HT1080 (cell line): ENCODE measurements at regions not wholly inside any gene's neighbourhood (a gene's known extent, or its start where the extent isn't known, plus 50 kb on each side); places are given as distances from the start of the nearest gene placed in this dataset.
"Not testable (repeated sequence)": the region's sequence is repeated elsewhere in the genome, so short reads cannot be mapped to it uniquely, and the experiment has no call there.

Experiments used
- DNase-seq: peaks from one replicate; pipeline ENCODE4 v3.0.0-alpha.2; 2015; ENCODE audit warnings: low read depth

DNA sequence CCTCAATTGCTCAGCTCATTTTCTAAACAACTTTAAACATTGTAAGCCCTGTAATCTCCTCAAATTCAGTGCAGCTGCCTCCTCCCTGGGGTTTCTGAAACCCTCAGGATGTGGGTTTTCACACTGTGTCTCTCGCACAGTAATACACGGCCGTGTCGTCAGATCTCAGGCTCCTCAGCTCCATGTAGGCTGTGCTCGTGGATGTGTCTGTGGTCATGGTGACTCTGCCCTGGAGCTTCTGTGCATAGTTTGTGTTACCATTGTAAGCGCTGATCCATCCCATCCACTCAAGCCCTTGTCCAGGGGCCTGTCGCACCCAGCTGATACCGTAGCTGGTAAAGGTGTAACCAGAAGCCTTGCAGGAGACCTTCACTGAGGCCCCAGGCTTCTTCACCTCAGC is 658.4 kb downstream of the TMEM121 start:
- not testable (repeated sequence) for DNase-seq

GRCh38 chr14:106185174-106185836 is 658.9 kb downstream of the TMEM121 start:
- DNase-seq: not testable (repeated sequence)

DNA sequence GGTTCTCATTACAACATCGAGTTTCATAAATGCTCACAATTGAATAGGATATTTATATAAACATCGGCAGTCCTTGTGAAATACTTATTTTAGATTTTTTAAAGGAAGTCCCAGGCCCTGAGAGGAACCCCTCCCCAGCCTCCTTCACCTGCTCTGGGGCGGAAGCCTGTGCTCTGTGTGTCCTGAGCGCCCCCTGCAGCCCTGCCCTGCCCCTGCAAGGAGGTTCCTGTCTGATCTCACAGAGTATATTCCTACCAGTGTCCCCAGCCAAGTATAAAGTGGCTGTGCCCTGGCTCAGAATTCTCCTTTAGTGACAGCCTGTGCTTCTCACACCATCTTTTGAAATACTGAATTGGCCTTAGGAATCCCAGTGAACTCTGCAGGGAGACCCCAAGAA is 659.5 kb downstream of the TMEM121 start:
- DNase-seq: no peak

DNA sequence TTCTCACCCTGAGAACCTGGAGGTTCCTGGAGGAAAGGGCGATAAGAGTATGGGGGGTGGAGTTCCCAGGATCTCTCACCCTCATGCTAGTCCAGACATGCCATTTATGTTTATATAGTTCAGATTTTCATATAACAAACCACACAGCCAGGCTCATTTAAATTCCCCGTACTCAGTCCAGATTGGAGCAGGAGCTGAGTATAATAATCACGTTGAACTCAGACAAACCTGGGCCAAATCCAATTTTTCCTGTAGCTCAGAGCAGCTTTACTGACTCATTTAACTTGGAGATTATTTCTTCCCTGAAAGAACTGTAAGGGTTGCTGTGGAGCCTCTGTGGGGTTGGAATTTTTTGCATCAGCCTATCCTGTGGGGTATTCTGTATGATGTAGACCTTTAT is 660.8 kb downstream of the TMEM121 start:
- DNase-seq: no peak

DNA sequence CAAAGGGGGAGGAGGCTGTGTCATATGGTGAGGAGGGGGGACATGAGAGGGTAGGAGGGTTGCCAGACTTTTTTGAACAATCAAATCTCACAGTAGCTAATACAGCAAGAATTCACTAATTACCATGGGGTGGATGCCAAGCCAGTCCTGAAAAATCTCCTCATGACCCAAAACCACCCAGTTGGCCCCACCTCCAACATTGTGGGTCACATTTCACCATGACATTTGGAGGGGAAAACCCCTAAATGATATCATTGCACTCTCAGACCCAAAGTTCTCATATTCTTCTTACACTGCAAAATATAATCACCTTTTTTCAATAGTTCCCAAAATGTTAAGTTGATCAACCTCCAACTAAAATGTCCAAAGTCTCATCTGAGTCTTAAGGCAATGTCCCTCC is 666.3 kb downstream of the TMEM121 start:
- DNase-seq: not testable (repeated sequence)

- not testable (repeated sequence) for DNase-seq
Observed at GRCh38 chr14:106196459-106196858, 670.1 kb downstream of the TMEM121 start.

DNA sequence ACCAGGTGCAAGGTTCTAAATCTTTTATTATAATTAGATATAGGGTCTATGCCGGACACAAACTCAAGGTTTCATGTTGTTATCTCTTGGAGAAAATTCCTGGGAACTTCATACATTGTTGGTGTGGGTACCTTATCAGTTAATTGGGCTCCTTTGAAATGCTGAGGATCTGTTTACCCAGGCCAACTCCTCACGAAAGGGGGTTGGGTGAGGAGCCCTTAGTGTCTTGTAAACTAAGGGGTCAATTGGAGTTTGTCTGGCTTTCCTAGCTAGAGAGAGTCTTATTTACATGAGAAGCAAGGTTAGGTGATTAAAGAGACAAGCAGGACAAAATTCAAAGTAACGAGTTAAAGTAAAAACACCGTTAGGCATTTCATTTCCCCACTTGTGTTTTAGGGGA is 670.9 kb downstream of the TMEM121 start:
- not testable (repeated sequence) for DNase-seq

GRCh38 chr14:106199097-106199496 is 672.7 kb downstream of the TMEM121 start:
- no peak for DNase-seq

GRCh38 chr14:106200541-106201315 is 674.3 kb downstream of the TMEM121 start:
- no peak for DNase-seq

GRCh38 chr14:106201376-106201775 is 675.0 kb downstream of the TMEM121 start:
- no peak for DNase-seq

DNA sequence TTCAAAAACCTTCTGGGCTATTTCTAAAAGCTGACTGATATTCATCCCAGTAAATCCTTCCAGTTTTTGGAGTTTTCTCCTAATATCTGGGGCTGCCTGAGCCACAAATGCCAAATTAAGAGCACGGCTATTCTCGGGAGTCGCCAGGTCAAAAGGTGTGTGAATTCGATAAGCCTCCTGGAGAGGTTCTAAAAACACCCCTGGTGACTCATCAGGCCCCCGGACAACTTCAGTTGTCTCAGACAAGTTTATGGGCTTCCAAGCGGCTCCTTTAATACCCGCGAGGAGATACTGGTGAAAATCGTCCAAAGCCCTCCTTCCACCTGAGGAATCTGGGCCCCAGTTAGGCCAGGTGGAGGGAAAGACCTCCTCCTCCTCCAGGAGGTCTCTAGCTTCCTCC is 677.1 kb downstream of the TMEM121 start:
- DNase-seq: no peak

GRCh38 chr14:106204063-106204462 is 677.7 kb downstream of the TMEM121 start:
- no peak for DNase-seq

DNA sequence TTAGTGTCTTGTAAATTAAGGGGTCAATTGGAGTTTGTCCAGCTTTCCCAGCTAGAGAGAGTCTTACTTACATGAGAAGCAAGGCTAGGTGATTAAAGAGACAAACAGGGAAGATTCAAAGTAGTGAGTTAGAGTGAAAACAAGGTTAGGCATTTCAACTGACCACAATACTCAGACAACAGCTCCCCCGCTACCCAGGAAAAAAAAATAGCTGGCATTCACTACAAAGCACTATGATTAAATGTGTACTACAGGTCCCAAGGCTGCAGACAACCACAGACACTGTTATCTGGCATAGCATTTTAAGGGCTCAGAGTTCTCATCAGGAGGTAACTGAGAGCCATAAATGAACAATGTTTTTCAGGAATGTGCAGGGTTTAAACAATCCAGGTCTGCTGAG is 680.9 kb downstream of the TMEM121 start:
- DNase-seq: no peak

DNA sequence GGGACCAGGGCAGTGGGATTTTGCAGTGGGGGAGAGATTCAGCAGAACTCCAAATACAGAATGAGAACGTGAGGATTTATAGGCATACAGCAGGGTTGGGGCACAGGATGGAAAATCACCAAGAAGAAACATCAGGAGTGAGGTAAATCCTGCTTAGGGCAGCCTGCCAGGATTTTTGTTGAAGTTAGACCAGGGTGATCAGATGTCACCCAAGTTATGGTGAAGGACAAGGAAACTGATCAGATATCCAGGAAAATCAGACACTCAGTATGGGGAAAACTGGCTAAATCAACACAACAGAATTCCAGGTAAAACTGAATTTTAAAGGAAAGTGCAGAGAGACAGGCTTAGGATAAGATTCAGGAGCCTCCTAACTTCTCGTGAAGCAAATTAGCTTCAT is 682.4 kb downstream of the TMEM121 start:
- DNase-seq: no peak

DNA sequence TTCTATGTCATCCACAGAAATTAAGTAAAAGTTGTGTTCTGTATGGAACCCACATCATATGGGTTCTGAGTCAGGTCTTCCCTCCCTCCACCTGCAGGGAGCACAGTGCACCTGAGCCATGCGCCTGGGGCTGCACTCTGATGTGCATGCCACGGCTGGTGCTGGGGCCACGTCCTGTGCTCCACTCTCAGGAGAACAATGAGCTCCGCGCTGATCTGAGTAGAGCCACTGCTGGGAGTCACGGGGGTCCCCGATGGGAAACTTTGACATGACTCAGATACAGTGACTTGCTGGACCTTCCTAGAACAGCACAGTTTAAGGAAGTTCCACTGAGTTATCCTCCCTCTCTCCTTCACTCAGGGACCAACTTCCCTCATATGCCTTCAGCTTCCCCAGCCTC is 683.4 kb downstream of the TMEM121 start:
- DNase-seq: no peak

DNA sequence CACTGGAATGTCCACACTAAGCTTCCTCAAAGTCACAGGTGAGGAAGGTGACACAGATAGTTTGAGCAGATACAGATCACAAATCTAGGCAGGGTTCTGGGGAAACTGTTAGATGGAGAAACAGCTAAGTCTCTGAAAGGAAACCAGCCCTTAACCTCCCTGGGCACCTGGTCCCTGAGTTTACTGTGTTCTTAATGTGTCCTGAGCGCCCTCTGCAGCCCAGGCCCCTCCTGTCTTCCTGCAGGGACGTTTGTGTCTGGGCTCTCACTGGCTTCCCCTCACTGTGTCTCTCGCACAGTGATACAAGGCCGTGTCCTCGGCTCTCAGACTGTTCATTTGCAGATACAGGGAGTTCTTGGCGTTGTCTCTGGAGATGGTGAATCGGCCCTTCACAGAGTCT is 684.3 kb downstream of the TMEM121 start:
- no peak for DNase-seq

GRCh38 chr14:106211334-106211900 is 685.0 kb downstream of the TMEM121 start:
- no peak for DNase-seq

GRCh38 chr14:106215229-106215628 is 688.8 kb downstream of the TMEM121 start:
- no peak for DNase-seq

DNA sequence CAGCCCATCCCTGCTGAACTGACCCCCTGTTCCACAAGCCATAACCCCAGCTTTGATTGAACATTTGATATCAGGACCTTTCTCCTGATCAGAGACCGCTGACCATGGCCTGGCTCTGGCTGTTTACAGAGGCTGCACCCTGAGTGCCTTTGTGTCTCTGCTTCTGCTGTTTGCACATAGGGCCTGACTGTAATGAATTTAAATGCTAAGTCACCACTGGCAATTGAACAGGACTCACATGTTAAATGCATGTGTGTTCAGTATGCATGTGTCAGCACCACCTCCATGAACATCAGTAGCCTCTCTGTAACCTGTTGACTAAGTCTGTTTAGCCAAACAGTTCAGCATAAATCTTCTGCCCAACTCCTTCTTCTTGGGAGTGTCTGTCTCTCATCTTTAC is 690.3 kb downstream of the TMEM121 start:
- DNase-seq: no peak

GRCh38 chr14:106218174-106218573 is 691.8 kb downstream of the TMEM121 start:
- DNase-seq: no peak

GRCh38 chr14:106222311-106222710 is 695.9 kb downstream of the TMEM121 start:
- DNase-seq: no peak

GRCh38 chr14:106222731-106223130 is 696.3 kb downstream of the TMEM121 start:
- no peak for DNase-seq

DNA sequence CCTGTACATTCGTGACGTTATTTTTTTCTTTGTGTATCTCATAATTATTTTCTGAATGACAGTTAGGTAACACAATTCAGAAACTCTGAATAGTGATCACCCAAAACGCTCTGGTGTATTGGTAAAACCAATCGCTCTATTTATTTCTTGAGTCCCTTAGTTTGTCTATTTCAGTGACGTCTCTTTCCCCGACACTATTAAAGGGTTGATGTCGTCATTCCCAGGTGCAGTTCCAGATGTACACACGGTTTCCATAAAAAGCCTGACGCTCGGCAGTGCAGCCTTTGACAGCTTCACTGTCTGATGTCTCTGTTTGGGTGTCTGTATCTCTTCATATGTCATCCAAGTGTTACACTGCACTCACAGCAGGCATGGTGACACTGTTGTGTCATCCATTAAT is 701.4 kb downstream of the TMEM121 start:
- no peak for DNase-seq
